OCI-LY3 (cell line): ENCODE measurements at regions not wholly inside any gene's neighbourhood (a gene's known extent, or its start where the extent isn't known, plus 50 kb on each side); places are given as distances from the start of the nearest gene placed in this dataset.

Source experiments
- H2AFZ ChIP-seq: fragments of 200-600, 300-600 bp; shearing (Covaris generic); 2 replicates; pipeline ENCODE4 v1.6.0; 2014; ENCODE audit warnings: antibody characterized with exemption, low read depth, low read length
- H3K27ac ChIP-seq: fragments of 200-600, 300-600 bp; sonication (generic); 2 replicates; pipeline ENCODE4 v1.5.1; 2014; ENCODE audit warnings: mild to moderate bottlenecking, low read length, moderate library complexity, mixed read lengths
- H3K27me3 ChIP-seq: fragments of 200-600, 300-600 bp; sonication (generic); 2 replicates; pipeline ENCODE4 v1.6.1; 2014; ENCODE audit warnings: low read depth, low read length, mixed read lengths
- H3K36me3 ChIP-seq: fragments of 200-600, 300-600 bp; sonication (generic); replicated peaks from 2 replicates; pipeline ENCODE3; 2014; ENCODE audit warnings: low read depth, low read length, mixed read lengths
- H3K4me1 ChIP-seq: fragments of 300-600, 200-600 bp; sonication (generic); 2 replicates; pipeline ENCODE4 v1.6.1; 2014; ENCODE audit warnings: low read length, mixed read lengths
- H3K4me2 ChIP-seq: fragments of 200-600, 300-600 bp; sonication (generic); 2 replicates; pipeline ENCODE4 v1.6.1; 2014; ENCODE audit warnings: low read length, mixed read lengths
- H3K4me3 ChIP-seq: fragments of 300-600, 200-600 bp; sonication (generic); 2 replicates; pipeline ENCODE4 v1.5.1; 2014; ENCODE audit warnings: antibody characterized with exemption, mild to moderate bottlenecking, low read length, moderate library complexity
- H3K79me2 ChIP-seq: fragments of 300-600, 200-600 bp; shearing (Covaris generic); 2 replicates; pipeline ENCODE4 v1.6.1; 2014; ENCODE audit warnings: mild to moderate bottlenecking, low read length, mixed read lengths
- H3K9ac ChIP-seq: fragments of 300-600, 200-600 bp; shearing (Covaris generic); 2 replicates; pipeline ENCODE4 v1.6.0; 2014; ENCODE audit warnings: mild to moderate bottlenecking, low read length, moderate library complexity
- H3K9me3 ChIP-seq: fragments of 200-600, 300-600 bp; shearing (Covaris generic); 2 replicates; pipeline ENCODE4 v1.6.1; 2014; ENCODE audit warnings: low read length, mixed read lengths; ENCODE audit not compliant: insufficient read depth
- H4K20me1 ChIP-seq: fragments of 200-600, 300-600 bp; sonication (generic); 2 replicates; pipeline ENCODE4 v1.6.1; 2016; ENCODE audit warnings: low read length, mixed read lengths; ENCODE audit not compliant: insufficient read depth
- CTCF ChIP-seq: fragments of 200-600, 300-600 bp; sonication (generic); IDR thresholded peaks from 2 replicates; pipeline ENCODE4 v1.5.1; 2014; ENCODE audit warnings: antibody characterized with exemption, low read length, low read depth
- EZH2phosphoT487 ChIP-seq: fragments of 200-600 bp; shearing (Covaris generic); IDR thresholded peaks from 2 replicates; pipeline ENCODE4 v1.6.1; 2018; ENCODE audit warnings: antibody characterized with exemption, mixed run types, low read depth

DNA sequence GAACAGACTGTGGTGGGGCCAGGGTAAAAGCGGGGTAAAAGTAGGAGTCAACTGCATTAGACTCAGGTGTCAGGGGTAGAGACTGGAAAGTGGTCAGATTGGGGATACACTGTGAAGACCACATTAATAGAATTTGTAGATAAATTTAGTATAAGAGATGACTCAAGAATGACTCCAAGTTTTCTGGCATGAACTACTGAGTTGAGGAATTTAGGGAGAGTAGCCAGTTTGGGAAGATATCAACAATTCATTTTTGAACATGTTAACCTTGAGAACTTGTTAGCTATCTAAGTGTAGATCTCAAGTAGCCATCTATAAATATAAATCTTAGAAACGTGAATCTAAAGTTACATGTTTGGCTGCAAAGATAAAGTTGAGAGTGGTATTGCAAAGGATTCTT lies 206.9 kb upstream of the HCCS start:
- no peaks in the 10 kb centered on the region for H3K36me3 ChIP-seq
- H4K20me1 ChIP-seq = no peaks in the 10 kb centered on the region

GRCh38 chrX:10906866-10907265 lies 204.3 kb upstream of the HCCS start:
- Histone ChIP-seq H3K36me3 (no peaks in the 10 kb centered on the region), H3K79me2 (no peaks in the 10 kb centered on the region), H3K27me3 (no peaks in the 10 kb centered on the region), H4K20me1 (no peaks in the 10 kb centered on the region), H3K4me2 (no peak overlapping the region), H3K27ac (no peak overlapping the region), H3K4me1 (no peaks in the 10 kb centered on the region), H3K9me3 (no peaks in the 10 kb centered on the region), H3K4me3 (no peak overlapping the region), H2AFZ (no peak overlapping the region), H3K9ac (no peak overlapping the region)
- TF ChIP-seq CTCF (no peak), EZH2phosphoT487 (no peak)

More for the DNA sequence above, 206.9 kb upstream of the HCCS start:
- no peak for TF ChIP-seq EZH2phosphoT487
- TF ChIP-seq CTCF = no peak
- Histone ChIP-seq H3K27ac (no peak overlapping the region), H3K9me3 (no peaks in the 10 kb centered on the region), H3K79me2 (no peaks in the 10 kb centered on the region), H3K27me3 (no peaks in the 10 kb centered on the region), H3K4me2 (no peak overlapping the region), H2AFZ (no peak overlapping the region), H3K4me3 (no peak overlapping the region), H3K4me1 (no peaks in the 10 kb centered on the region), H3K9ac (no peak overlapping the region)

DNA sequence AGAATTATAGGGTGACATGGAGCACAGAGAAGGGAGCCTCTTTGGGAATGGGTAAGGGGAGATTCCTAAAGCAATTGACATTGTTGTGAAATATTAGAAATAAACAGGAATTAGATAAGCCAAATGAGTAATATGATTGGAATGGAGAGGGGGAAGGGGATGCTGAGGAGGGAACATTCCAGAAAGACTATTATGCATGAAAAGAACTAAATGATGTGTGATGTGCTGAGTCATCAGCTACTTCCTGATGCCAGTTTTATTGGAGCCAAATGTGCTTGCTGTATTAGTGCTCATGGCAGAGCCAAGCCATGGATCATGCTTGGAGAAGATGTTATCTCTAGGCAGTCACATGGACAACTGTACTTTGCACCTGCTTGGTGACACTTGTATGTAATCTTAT lies 189.0 kb upstream of the HCCS start:
- H4K20me1 ChIP-seq = no peaks in the 10 kb centered on the region

DNA sequence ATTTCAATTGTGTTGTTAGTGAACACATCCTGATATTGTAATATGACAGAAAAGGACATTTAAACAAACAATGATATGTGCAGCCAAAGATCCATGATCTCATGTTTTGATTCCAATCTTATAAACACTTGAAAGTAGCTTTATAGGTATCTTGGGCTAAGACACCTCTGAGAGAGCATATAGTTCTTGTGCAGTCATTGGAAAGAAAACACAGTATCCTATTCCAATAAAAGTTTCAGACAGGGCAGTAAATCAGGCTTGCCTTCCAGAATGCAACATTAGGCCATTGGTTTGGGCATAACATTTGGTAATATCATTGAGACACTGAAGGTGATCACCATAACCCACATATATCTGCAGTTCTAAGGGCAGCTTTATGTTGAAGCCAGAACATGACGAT lies 188.3 kb upstream of the HCCS start:
- H3K4me1 ChIP-seq = no peaks in the 10 kb centered on the region
- H3K36me3 ChIP-seq = no peaks in the 10 kb centered on the region
- no peak overlapping the region for H3K4me2 ChIP-seq
- no peak overlapping the region for H2AFZ ChIP-seq
- H4K20me1 ChIP-seq = no peaks in the 10 kb centered on the region
- no peaks in the 10 kb centered on the region for H3K79me2 ChIP-seq
- TF ChIP-seq EZH2phosphoT487 = no peak
- no peak for TF ChIP-seq CTCF
- H3K27me3 ChIP-seq = no peaks in the 10 kb centered on the region
- H3K9me3 ChIP-seq = no peaks in the 10 kb centered on the region
- H3K4me3 ChIP-seq = no peak overlapping the region
- H3K9ac ChIP-seq = no peak overlapping the region
- no peak overlapping the region for H3K27ac ChIP-seq

More for the DNA sequence above, 189.0 kb upstream of the HCCS start:
- Histone ChIP-seq H3K9ac (no peak overlapping the region), H3K36me3 (no peaks in the 10 kb centered on the region), H3K4me3 (no peak overlapping the region), H3K9me3 (no peaks in the 10 kb centered on the region), H3K4me1 (no peaks in the 10 kb centered on the region), H2AFZ (no peak overlapping the region), H3K4me2 (no peak overlapping the region), H3K79me2 (no peaks in the 10 kb centered on the region), H3K27ac (no peak overlapping the region), H3K27me3 (no peaks in the 10 kb centered on the region)
- TF ChIP-seq EZH2phosphoT487 = no peak
- no peak for TF ChIP-seq CTCF
